ENCODE measurements at regions not wholly inside any gene's neighbourhood (a gene's known extent, or its start where the extent isn't known, plus 50 kb on each side); places are given as distances from the start of the nearest gene placed in this dataset.

DNA sequence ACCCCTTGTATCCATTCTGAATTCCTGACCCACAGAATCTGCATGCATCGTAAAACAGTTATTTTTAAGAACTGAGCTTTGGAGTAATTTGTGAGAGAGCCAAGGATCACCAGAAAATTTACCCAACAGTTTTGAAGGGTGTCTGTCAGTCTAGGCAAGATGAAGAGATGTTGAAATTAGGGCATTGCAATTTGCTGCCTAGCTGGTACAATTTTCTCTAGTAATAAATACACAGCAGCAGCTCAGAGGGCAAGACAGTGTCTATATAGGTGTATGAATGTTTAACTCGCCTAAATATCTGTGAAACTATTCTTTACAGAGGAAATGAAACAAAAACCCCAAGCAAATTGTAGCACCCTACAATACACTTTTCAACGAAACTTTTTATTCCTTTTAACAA lies 377.8 kb upstream of the POU3F3 start:
- Histone ChIP-seq H3K27me3 (ENCODE audit: control insufficient read depth in 1 of 2, insufficient read depth in 2 of 2, low read length in 2 of 2) (no peaks in the 10 kb centered on the region), H3K4me1 (ENCODE audit: insufficient read depth, low read length) (no peaks in the 10 kb centered on the region), H3K4me3 (ENCODE audit: low read length) (no peak overlapping the region), H3K36me3 (ENCODE audit: insufficient read depth, low read length) (no peaks in the 10 kb centered on the region), H3K27ac (ENCODE audit: low read depth in 1 of 2, low read length in 2 of 2) (no peak overlapping the region), H3K9me3 (ENCODE audit: control insufficient read depth in 1 of 2, insufficient read depth in 1 of 2, low read length in 2 of 2) (peaks cover 0 to 4% of the 10 kb centered on the region in 2 experiments)
- ATAC-seq (ENCODE audit: poor library complexity): no peak
- intact Hi-C loops (cut with DNase I, micrococcal nuclease): no loop called here
- POLR2A ChIA-PET: no interaction called here
- H3K27me3 Mint-ChIP-seq: no peaks in the 10 kb centered on the region
- TF ChIP-seq, protein P1, sequence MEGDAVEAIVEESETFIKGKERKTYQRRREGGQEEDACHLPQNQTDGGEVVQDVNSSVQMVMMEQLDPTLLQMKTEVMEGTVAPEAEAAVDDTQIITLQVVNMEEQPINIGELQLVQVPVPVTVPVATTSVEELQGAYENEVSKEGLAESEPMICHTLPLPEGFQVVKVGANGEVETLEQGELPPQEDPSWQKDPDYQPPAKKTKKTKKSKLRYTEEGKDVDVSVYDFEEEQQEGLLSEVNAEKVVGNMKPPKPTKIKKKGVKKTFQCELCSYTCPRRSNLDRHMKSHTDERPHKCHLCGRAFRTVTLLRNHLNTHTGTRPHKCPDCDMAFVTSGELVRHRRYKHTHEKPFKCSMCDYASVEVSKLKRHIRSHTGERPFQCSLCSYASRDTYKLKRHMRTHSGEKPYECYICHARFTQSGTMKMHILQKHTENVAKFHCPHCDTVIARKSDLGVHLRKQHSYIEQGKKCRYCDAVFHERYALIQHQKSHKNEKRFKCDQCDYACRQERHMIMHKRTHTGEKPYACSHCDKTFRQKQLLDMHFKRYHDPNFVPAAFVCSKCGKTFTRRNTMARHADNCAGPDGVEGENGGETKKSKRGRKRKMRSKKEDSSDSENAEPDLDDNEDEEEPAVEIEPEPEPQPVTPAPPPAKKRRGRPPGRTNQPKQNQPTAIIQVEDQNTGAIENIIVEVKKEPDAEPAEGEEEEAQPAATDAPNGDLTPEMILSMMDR (IDR thresholded peaks at IDR 0.05): no peak
- no peak overlapping the region for H3K4me3 Mint-ChIP-seq
- H3K4me1 Mint-ChIP-seq (ENCODE audit: low read depth): no peaks in the 10 kb centered on the region
- no peak for DNase-seq
- no peaks in the 10 kb centered on the region for H3K36me3 Mint-ChIP-seq (ENCODE audit: low read depth)
- CTCF ChIA-PET: no interaction called here
- no peaks in the 10 kb centered on the region for H3K9me3 Mint-ChIP-seq
- H3K27ac Mint-ChIP-seq: no peak overlapping the region

DNA sequence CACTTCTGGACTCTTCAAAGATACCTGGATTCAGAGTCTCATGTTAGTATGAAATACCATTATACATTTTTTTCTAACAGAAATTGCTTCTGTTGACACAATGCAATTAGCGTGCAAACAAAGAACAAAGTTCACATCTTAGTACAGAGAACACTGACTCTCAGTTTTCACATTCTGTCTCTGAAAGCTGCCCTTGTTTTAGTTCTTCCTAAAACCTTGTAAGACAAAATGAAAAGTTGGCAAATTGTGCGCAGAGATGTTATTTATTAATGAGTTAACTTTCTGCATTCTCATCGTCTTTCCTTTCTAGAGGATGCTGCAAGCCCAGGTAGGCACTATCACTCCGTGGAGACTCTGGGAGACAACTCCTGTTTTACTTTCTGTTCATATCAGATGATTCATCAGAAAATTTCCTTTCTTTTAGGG lies 377.3 kb upstream of the POU3F3 start:
- H3K4me1 Mint-ChIP-seq (ENCODE audit: low read depth): no peaks in the 10 kb centered on the region
- H3K36me3 Mint-ChIP-seq (ENCODE audit: low read depth): no peaks in the 10 kb centered on the region
- DNase-seq (no peak), ATAC-seq (ENCODE audit: poor library complexity) (no peak)
- no peaks in the 10 kb centered on the region for H3K27me3 Mint-ChIP-seq
- Histone ChIP-seq H3K4me1 (ENCODE audit: insufficient read depth, low read length) (no peaks in the 10 kb centered on the region), H3K4me3 (ENCODE audit: low read length) (no peak overlapping the region), H3K27me3 (ENCODE audit: control insufficient read depth in 1 of 2, insufficient read depth in 2 of 2, low read length in 2 of 2) (no peaks in the 10 kb centered on the region), H3K27ac (ENCODE audit: low read depth in 1 of 2, low read length in 2 of 2) (no peak overlapping the region), H3K9me3 (ENCODE audit: control insufficient read depth in 1 of 2, insufficient read depth in 1 of 2, low read length in 2 of 2) (peaks cover 0 to 4% of the 10 kb centered on the region in 2 experiments), H3K36me3 (ENCODE audit: insufficient read depth, low read length) (no peaks in the 10 kb centered on the region)
- ChIA-PET POLR2A (no interaction called here), CTCF (no interaction called here)
- no peaks in the 10 kb centered on the region for H3K9me3 Mint-ChIP-seq
- intact Hi-C loops (cut with DNase I, micrococcal nuclease): no loop called here
- no peak overlapping the region for H3K4me3 Mint-ChIP-seq
- no peak overlapping the region for H3K27ac Mint-ChIP-seq
- TF ChIP-seq, protein P1 (IDR thresholded peaks at IDR 0.05): no peak

DNA sequence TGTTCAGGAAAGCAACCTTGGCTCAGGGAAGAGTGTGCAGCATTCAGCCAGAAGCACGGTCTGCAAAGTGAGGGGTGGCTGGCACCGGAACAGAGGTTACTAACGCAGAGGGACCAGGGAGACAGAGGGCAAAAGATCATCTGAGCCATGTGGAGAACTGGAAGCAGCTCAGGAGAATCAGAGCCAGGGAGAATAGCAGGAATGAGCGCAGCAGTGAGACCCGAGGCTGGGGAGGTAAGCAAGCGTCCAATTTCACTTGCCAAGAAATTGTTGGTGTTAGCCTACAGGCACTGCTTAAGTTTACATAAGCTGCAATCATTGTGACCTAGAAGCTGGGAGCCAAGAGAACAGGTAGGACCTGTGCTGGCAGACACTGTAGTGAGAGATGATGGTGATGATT lies 372.6 kb upstream of the POU3F3 start:
- intact Hi-C loops (cut with DNase I, micrococcal nuclease): no loop called here
- no peaks in the 10 kb centered on the region for H3K4me1 Mint-ChIP-seq (ENCODE audit: low read depth)
- Histone ChIP-seq H3K9me3 (ENCODE audit: control insufficient read depth in 1 of 2, insufficient read depth in 1 of 2, low read length in 2 of 2) (peaks cover 0 to 5% of the 10 kb centered on the region in 2 experiments), H3K27ac (ENCODE audit: low read depth in 1 of 2, low read length in 2 of 2) (no peak overlapping the region), H3K4me3 (ENCODE audit: low read length) (no peak overlapping the region), H3K27me3 (ENCODE audit: control insufficient read depth in 1 of 2, insufficient read depth in 2 of 2, low read length in 2 of 2) (no peaks in the 10 kb centered on the region), H3K4me1 (ENCODE audit: insufficient read depth, low read length) (no peaks in the 10 kb centered on the region), H3K36me3 (ENCODE audit: insufficient read depth, low read length) (no peaks in the 10 kb centered on the region)
- ChIA-PET POLR2A (no interaction called here), CTCF (no interaction called here)
- TF ChIP-seq, protein P1 (IDR thresholded peaks at IDR 0.05): no peak
- no peaks in the 10 kb centered on the region for H3K36me3 Mint-ChIP-seq (ENCODE audit: low read depth)
- H3K9me3 Mint-ChIP-seq: no peaks in the 10 kb centered on the region
- H3K4me3 Mint-ChIP-seq: no peak overlapping the region
- H3K27me3 Mint-ChIP-seq: peaks cover 9% of the 10 kb centered on the region
- no peak overlapping the region for H3K27ac Mint-ChIP-seq
- DNase-seq (no peak), ATAC-seq (ENCODE audit: poor library complexity) (no peak)
